ENCODE measurements at regions not wholly inside any gene's neighbourhood (a gene's known extent, or its start where the extent isn't known, plus 50 kb on each side); places are given as distances from the start of the nearest gene placed in this dataset.

DNA sequence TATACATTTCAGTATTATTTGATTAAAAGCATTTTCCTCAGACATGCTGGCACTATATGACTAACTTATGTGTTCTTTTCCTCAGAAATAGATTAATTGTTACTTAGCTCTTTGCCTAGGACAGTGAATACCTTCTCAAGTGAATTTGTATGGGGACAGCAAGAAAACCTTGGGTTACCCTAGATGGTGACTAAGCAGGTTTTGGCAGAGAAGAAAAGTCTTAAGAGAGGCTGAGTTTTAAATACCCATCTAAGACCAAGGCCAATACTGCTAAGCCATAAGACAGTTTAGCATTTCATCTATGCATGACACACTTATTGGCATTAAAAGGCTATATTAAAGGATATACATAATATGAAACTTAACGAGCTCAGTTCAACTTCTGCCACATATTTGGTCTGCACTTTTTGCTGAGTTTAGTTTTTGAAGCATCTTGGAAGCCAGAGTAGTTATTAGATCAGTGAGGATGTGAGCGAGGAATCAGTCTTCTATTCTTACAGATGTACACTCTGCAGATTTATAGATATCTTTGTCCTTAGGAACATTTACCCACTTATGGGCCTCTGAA, 54.6 kb upstream of the FAM3C start:
- no peak for DNase-seq

DNA sequence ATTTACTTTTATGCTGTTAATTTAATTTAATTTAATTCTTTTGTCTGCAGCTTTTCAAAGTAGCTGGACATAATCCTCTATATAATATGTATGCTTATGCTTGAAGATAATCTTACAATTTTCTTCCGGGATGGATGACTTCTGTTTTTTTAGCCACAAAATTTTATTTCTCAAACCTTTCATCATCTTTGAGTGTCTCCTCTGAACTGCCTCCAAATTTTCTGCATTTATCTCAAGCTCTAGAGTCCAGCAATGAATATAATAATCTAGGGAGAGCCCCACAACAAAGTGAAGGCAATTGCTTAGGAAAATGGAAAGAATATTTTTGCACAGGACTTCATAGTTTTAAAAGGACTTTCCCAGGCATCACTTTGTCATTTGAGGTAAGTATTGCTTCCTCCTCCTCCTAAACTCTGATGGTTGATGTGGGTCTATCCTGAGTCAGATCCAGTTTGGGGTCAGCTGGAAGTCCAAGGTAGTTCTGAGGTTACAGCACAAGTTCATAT, 53.7 kb upstream of the FAM3C start:
- DNase-seq: no peak

DNA sequence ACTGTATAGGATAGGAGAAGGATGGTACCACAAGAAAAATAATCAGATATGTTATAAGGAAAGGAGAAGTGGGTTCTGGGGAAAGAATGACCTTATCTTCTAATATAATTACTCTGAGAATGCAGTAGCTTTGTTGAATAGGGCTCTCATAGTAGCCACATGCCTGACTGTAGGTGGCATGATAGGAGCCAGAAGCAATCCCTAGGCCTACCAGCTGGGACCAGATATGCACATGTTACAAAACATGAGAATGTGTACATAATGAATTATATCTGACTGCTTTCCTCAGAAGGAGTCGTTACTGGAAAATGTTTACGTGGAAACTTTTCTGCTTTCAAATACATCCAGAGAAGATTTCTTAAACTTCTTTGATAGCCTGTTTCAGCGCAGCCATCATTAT, 53.2 kb upstream of the FAM3C start:
- no peak for DNase-seq

DNA sequence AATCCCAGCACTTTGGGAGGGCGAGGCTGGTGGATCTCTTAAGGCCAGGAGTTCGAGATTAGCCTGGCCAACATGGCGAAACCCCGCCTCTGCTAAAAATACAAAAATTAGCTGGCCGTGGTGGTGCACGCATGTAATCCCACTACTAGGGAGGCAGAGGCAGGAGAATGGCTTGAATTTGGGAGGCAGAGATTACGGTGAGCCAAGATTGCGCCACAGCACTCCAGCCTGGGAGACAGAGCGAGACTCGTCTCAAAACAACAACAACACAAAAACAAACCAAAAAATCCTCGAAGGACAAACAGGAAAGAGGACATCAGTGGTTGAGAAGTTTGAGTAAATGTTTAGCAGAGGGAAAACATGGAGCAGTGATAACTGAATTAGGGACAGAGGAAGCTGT, 52.3 kb upstream of the FAM3C start:
- DNase-seq: no peak

DNA sequence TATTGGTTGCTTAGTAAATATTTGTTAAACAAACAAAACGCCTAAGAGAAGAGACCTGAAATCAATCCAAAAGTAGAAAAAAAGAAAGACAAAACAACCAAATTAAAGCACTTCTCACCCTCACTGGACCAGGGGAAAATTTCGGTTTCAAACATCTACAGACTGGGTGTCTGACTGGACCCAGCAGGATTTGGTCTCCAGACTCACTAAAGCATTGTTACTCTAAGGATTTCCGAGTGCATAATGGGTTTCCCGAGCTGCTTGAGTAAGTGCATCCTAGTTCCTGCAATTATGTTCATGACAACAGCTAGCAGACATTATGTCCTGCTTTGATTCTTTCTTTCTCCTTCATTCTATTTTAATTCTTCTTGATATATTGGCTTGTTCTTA, 51.8 kb upstream of the FAM3C start:
- DNase-seq: no peak

DNA sequence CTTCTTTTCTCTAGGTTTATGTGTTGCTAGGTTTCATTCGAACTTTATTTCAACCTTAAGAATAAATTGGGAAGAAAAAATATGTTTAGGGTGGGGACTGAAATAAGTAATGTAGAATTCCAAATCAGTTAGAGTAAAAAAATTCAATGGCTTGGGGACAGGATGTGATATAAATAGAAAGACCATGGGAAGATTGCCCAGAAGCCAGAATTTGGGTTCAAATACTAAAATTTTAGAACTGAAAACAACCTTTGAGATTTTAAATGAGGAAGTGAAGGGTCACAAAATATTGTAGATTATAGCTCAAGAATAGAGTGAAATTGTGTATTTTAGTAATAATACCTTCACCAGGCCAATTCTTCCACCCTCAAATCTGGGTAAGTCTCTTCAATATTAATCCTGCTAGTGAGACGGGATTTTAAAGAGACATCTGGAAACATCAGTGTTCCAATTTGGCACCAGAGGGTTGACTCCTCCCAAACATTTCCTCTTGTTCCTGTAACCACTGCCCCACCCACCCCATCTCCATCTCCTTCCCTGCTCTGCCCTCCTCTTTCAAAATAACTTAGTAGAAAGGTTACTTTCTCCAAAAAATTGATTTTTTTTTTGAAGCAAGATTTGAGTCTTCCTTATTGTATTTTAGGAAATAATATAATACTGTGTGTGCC, 51.3 kb upstream of the FAM3C start:
- no peak for DNase-seq

DNA sequence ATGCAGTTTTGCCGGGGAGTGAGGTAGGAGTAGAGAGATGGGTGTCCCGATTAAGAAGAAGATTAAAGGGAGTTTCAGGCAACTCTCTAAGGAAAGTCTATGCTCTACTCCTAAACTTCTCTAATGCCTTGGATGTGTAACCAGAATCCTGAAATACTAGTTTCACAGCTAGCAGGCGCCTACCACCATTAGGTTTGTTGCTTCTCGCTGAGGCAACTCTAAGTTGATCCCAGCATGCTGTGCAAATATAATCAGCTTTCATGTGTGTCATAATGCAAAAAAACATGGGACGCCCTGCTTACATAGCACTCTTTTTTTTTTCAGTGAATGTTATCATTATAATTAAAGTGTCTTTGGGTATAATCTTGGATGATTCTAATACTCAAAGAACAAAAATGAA, 50.4 kb upstream of the FAM3C start:
- no peak for DNase-seq
